CD4-positive, CD25-positive, alpha-beta regulatory T cell (primary cell): ENCODE measurements at regions not wholly inside any gene's neighbourhood (a gene's known extent, or its start where the extent isn't known, plus 50 kb on each side); places are given as distances from the start of the nearest gene placed in this dataset.

Source experiments
- ATAC-seq, 2 donors: fragments of 150-1000 bp; cut with Tn5 transposase; one replicate each; pipeline ENCODE4 v1.10.0; 2021; ENCODE audit warnings: low read depth in 2 of 2, moderate number of reproducible peaks in 2 of 2, moderate library complexity in 1 of 2
- DNase-seq, 3 donors: peaks; one replicate each; pipeline versions ENCODE4 v3.0.0 to v3.0.0-alpha.2; 2012 to 2022; ENCODE audit warnings: mixed read lengths in 1 of 3
- H3K27ac ChIP-seq: one replicate; pipeline ENCODE4 v1.7.0; 2013; ENCODE audit warnings: mild to moderate bottlenecking, low read length; ENCODE audit not compliant: insufficient read depth, poor library complexity, severe bottlenecking
- H3K27me3 ChIP-seq: one replicate; pipeline ENCODE4 v1.7.0; 2013; ENCODE audit warnings: low read length; ENCODE audit not compliant: control insufficient read depth, insufficient read depth
- H3K36me3 ChIP-seq: one replicate; pipeline ENCODE4 v1.7.0; 2013; ENCODE audit warnings: mild to moderate bottlenecking, low read length, moderate library complexity; ENCODE audit not compliant: control insufficient read depth, insufficient read depth
- H3K4me1 ChIP-seq: 2 replicates; pipeline ENCODE4 v1.7.0; 2013; ENCODE audit warnings: mild to moderate bottlenecking, low read length; ENCODE audit not compliant: insufficient read depth, control insufficient read depth, poor library complexity, severe bottlenecking
- H3K4me3 ChIP-seq: one replicate; pipeline ENCODE4 v1.7.0; 2013; ENCODE audit warnings: low read depth, mild to moderate bottlenecking, low read length, moderate library complexity
- H3K9me3 ChIP-seq, 2 experiments: 1 replicate in 1 of 2; 2 replicates in 1 of 2; pipeline ENCODE4 v1.7.0; 2013; ENCODE audit warnings: low read length in 2 of 2, mild to moderate bottlenecking in 1 of 2, moderate library complexity in 1 of 2; ENCODE audit not compliant: control insufficient read depth in 2 of 2
- H3K27ac Mint-ChIP-seq, 3 donors: one replicate each; pipeline ENCODE4 v1.8.0; 2020 to 2022; ENCODE audit warnings: mild to moderate bottlenecking in 3 of 3, mixed read lengths in 3 of 3, moderate library complexity in 2 of 3
- H3K27me3 Mint-ChIP-seq: one replicate; pipeline ENCODE4 v1.8.0; 2022; ENCODE audit warnings: mild to moderate bottlenecking, mixed read lengths
- H3K36me3 Mint-ChIP-seq: one replicate; pipeline ENCODE4 v1.8.0; 2020; ENCODE audit warnings: mixed read lengths
- H3K4me1 Mint-ChIP-seq, 4 donors: one replicate each; pipeline ENCODE4 v1.8.0; 2020 to 2022; ENCODE audit warnings: mixed read lengths in 4 of 4, mild to moderate bottlenecking in 1 of 4
- H3K4me3 Mint-ChIP-seq, 4 donors: one replicate each; pipeline ENCODE4 v1.8.0; 2020 to 2022; ENCODE audit warnings: mild to moderate bottlenecking in 4 of 4, mixed read lengths in 4 of 4, moderate library complexity in 3 of 4
- H3K9me3 Mint-ChIP-seq, 7 donors: one replicate each; pipeline ENCODE4 v1.8.0; 2020 to 2022; ENCODE audit warnings: mixed read lengths in 7 of 7, mild to moderate bottlenecking in 3 of 7, moderate library complexity in 2 of 7

DNA sequence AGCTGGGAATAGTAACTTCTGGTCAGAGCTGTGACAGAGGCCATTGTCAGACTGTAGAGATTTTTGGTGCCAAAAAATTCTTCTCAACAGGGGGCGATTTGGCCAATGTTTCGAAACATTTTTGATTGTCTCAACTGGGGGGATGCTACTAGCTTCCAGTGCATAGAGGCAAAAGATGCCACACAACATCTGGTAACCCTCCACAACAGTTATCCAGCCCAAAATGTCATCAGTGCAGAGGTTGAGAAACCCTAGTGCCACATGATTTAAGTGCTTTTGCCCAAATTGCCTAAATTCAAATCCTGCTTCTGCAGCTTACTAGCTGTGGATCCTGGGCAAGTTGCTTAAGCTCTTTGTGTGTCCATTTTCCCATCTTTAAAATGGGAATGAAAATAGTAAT, 71.9 kb downstream of the FZD1 start:
- H3K36me3 Mint-ChIP-seq, result no peaks in the 10 kb centered on the region
- Histone ChIP-seq H3K9me3 (no peaks in the 10 kb centered on the region), H3K27me3 (no peaks in the 10 kb centered on the region), H3K4me3 (no peak overlapping the region), H3K36me3 (no peaks in the 10 kb centered on the region), H3K4me1 (no peaks in the 10 kb centered on the region), H3K27ac (no peak overlapping the region)
- ATAC-seq (no peak), DNase-seq (no peak)
- no peaks in the 10 kb centered on the region for H3K27me3 Mint-ChIP-seq
- H3K9me3 Mint-ChIP-seq, result peaks cover 0 to 9% (median 0%) of the 10 kb centered on the region in 7 donors
- no peak overlapping the region for H3K4me3 Mint-ChIP-seq
- H3K4me1 Mint-ChIP-seq, result no peaks in the 10 kb centered on the region
- H3K27ac Mint-ChIP-seq, result no peak overlapping the region

GRCh38 chr7:91338226-91339020, 74.2 kb downstream of the FZD1 start:
- Mint-ChIP-seq H3K27me3 (no peaks in the 10 kb centered on the region), H3K4me3 (no peak overlapping the region), H3K9me3 (peaks cover 0 to 9% (median 0%) of the 10 kb centered on the region in 7 donors), H3K4me1 (no peaks in the 10 kb centered on the region), H3K27ac (no peak overlapping the region), H3K36me3 (no peaks in the 10 kb centered on the region)
- Histone ChIP-seq H3K27me3 (no peaks in the 10 kb centered on the region), H3K4me1 (no peaks in the 10 kb centered on the region), H3K4me3 (no peak overlapping the region), H3K36me3 (no peaks in the 10 kb centered on the region), H3K27ac (no peak overlapping the region), H3K9me3 (no peaks in the 10 kb centered on the region)
- DNase-seq (no peak), ATAC-seq (no peak)

DNA sequence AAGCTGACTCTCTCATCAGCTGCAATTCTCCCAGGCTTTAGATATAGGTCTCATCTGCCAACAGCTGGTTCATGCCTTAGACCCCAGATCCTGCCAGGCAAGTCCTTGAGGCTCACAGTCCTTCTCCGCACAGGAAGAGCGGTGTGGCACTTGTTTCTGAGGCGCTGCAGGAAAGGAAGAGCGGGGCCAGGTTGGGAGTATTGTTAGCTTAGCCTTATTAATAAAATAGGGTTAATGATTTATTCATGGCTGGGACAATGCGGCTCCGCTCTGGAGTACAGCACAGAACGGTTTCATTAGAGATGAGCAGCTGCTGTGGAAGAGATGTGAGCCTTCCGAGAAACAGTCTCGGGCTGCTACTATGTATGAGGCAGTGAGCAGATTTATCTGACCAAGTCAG, 78.1 kb downstream of the FZD1 start:
- ATAC-seq, result no peak
- Mint-ChIP-seq H3K27ac (no peak overlapping the region), H3K4me1 (no peaks in the 10 kb centered on the region), H3K27me3 (no peaks in the 10 kb centered on the region), H3K36me3 (no peaks in the 10 kb centered on the region), H3K9me3 (peaks cover 0 to 5% (median 0%) of the 10 kb centered on the region in 7 donors), H3K4me3 (no peak overlapping the region)
- no peaks in the 10 kb centered on the region for H3K9me3 ChIP-seq
- H3K4me1 ChIP-seq, result no peaks in the 10 kb centered on the region
- no peak overlapping the region for H3K4me3 ChIP-seq
- no peaks in the 10 kb centered on the region for H3K27me3 ChIP-seq
- H3K36me3 ChIP-seq, result no peaks in the 10 kb centered on the region
- no peak for DNase-seq
- H3K27ac ChIP-seq, result no peak overlapping the region

- Mint-ChIP-seq H3K4me3 (no peak overlapping the region), H3K27ac (no peak overlapping the region), H3K27me3 (no peaks in the 10 kb centered on the region), H3K4me1 (no peaks in the 10 kb centered on the region), H3K36me3 (no peaks in the 10 kb centered on the region), H3K9me3 (peaks cover 0 to 9% (median 0%) of the 10 kb centered on the region in 7 donors)
- ATAC-seq (no peak), DNase-seq (no peak)
- no peaks in the 10 kb centered on the region for H3K27me3 ChIP-seq
- no peak overlapping the region for H3K4me3 ChIP-seq
- no peaks in the 10 kb centered on the region for H3K36me3 ChIP-seq
- H3K27ac ChIP-seq, result no peak overlapping the region
- H3K4me1 ChIP-seq, result no peaks in the 10 kb centered on the region
- H3K9me3 ChIP-seq, result no peaks in the 10 kb centered on the region
These were observed 79.3 kb downstream of the FZD1 start for GRCh38 chr7:91343420-91343960.

DNA sequence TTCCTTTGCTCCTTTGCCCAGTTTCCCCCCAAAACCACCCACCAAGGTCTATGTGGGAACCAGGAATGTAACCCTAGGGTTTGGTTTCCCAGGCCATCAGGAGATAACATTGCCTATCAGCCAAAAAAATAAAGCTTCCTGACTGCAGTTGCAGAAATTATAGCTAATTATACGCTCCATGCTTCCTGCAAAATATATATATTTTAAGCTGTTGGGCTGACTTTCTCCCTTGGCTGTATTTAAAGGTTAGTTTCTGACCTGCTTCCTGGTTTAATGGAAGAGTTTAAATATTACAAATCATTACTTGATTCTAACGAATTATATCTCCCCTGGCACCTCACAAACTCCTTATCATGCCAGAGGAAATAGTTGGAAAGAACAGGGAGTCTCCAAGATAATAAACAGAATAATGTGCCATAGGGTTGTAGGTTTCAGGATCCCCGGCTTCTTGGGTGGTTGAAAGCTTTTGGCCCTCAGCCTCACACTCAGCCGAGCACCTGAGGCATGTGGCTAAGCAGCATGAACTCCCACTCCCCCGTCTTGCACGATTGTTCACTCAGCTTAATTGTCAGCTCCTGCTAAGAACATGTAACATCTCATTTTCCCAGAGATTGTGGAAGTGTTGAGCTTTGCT, 79.9 kb downstream of the FZD1 start:
- H3K9me3 ChIP-seq, result no peaks in the 10 kb centered on the region
- H3K36me3 ChIP-seq, result no peaks in the 10 kb centered on the region
- H3K36me3 Mint-ChIP-seq, result no peaks in the 10 kb centered on the region
- H3K27me3 ChIP-seq, result no peaks in the 10 kb centered on the region
- no peak overlapping the region for H3K27ac Mint-ChIP-seq
- H3K9me3 Mint-ChIP-seq, result peaks cover 0 to 5% (median 0%) of the 10 kb centered on the region in 7 donors
- H3K27ac ChIP-seq, result no peak overlapping the region
- H3K4me1 Mint-ChIP-seq, result no peaks in the 10 kb centered on the region
- H3K4me3 ChIP-seq, result no peak overlapping the region
- H3K27me3 Mint-ChIP-seq, result no peaks in the 10 kb centered on the region
- H3K4me3 Mint-ChIP-seq, result no peak overlapping the region
- ATAC-seq, result no peak
- no peak for DNase-seq
- H3K4me1 ChIP-seq, result no peaks in the 10 kb centered on the region

GRCh38 chr7:91344911-91345310, 80.7 kb downstream of the FZD1 start:
- Histone ChIP-seq H3K36me3 (no peaks in the 10 kb centered on the region), H3K27ac (no peak overlapping the region), H3K4me3 (no peak overlapping the region), H3K9me3 (no peaks in the 10 kb centered on the region), H3K27me3 (no peaks in the 10 kb centered on the region), H3K4me1 (no peaks in the 10 kb centered on the region)
- DNase-seq (no peak), ATAC-seq (no peak)
- Mint-ChIP-seq H3K9me3 (peaks cover 0 to 5% (median 0%) of the 10 kb centered on the region in 7 donors), H3K36me3 (no peaks in the 10 kb centered on the region), H3K27ac (no peak overlapping the region), H3K4me1 (no peaks in the 10 kb centered on the region), H3K27me3 (no peaks in the 10 kb centered on the region), H3K4me3 (no peak overlapping the region)

DNA sequence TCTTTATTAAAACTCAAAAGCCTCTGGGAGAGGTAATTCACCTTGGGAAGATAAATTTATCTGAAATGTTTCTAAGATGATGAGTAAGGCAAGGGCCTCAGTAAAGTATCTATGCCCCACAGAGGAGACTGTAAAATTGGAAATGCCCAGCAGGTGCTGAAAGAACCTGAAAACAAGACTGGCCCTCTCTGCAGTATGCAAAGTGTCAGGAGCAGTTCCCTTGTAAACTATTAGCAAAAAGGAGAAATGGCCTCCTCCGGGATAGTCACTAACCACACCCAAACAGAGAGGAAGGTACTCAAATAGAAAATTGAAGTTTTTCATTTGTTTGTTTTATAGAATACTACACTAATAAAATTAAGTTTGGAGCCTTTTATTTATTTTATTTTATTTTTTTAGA, 81.2 kb downstream of the FZD1 start:
- no peaks in the 10 kb centered on the region for H3K27me3 Mint-ChIP-seq
- no peaks in the 10 kb centered on the region for H3K36me3 ChIP-seq
- no peaks in the 10 kb centered on the region for H3K27me3 ChIP-seq
- no peak overlapping the region for H3K27ac Mint-ChIP-seq
- H3K4me1 Mint-ChIP-seq, result no peaks in the 10 kb centered on the region
- DNase-seq (no peak), ATAC-seq (no peak)
- H3K4me1 ChIP-seq, result no peaks in the 10 kb centered on the region
- H3K9me3 Mint-ChIP-seq, result peaks cover 0 to 5% (median 0%) of the 10 kb centered on the region in 7 donors
- no peak overlapping the region for H3K4me3 ChIP-seq
- H3K9me3 ChIP-seq, result no peaks in the 10 kb centered on the region
- no peaks in the 10 kb centered on the region for H3K36me3 Mint-ChIP-seq
- H3K4me3 Mint-ChIP-seq, result no peak overlapping the region
- H3K27ac ChIP-seq, result no peak overlapping the region
